ENCODE measurements at regions not wholly inside any gene's neighbourhood (a gene's known extent, or its start where the extent isn't known, plus 50 kb on each side); places are given as distances from the start of the nearest gene placed in this dataset.

DNA sequence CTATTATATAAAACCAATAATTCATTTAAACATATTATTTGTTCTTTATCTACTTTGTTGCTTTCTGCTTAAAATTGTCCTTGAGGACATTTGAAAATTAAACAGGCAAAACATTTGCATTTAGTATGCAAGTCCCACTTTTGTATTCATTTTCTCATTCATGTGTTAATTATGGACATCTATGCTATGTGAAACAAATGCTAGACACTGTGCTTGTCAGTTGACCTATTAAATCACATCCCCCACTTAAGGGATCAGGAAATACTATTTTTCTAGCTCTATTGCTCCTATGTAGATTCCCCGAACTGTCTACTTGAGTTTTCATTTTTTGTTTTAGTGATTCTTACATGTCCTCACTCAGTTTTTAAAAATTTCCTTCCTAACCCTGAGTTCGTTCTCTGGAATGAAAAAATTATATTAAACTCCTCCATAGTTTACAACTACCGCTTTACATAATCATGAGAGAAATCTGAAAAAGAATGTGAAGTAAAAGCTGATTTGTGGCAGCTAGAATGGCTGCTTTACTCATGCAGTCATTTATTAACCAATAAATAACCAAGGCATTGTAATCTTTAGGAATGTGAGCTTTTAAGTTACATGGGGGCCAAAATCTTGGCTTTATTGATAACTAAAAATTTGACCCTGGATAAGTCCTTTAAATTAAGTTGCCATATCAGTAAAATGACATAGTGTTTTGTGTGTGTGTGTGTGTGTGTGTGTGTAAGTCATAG, 188.5 kb downstream of the LIG4 start:
- H3K4me3 ChIP-seq (replicated peaks; ENCODE audit: low read depth, low read length) = no peak overlapping the region
- H3K27me3 ChIP-seq (replicated peaks; ENCODE audit: control insufficient read depth, insufficient read depth, low read length) = no peaks in the 10 kb centered on the region
- TF ChIP-seq CTCF (IDR thresholded peaks at IDR 0.05; ENCODE audit: insufficient read depth, low read length, poor library complexity, severe bottlenecking) = no peak
- DNase-seq (ENCODE audit: extremely low read depth, insufficient read length) = no peak
- H3K36me3 ChIP-seq (ENCODE audit: control insufficient read depth, insufficient read depth, low read length) = no peaks in the 10 kb centered on the region

DNA sequence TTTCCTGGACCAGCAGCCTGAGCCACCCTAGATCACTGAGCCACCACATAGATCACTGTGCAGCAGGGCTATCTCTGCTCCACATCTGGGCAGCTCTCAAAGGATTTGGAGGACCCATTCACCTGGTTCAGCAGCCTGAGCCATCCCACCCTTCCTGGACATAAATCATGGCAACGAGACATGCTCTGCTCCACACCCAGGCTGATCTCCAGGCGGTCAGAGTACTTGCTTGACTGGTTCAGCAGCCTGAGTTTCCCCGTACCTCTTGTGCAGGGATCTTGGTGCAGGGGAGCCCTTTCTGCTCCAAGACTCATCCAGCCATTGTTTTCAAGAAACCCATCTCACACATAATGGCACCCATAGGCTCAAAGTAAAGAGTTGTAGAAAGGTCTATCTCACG, 195.3 kb downstream of the LIG4 start:
- no peak for DNase-seq (ENCODE audit: extremely low read depth, insufficient read length)
- Histone ChIP-seq H3K36me3 (ENCODE audit: control insufficient read depth, insufficient read depth, low read length) (no peaks in the 10 kb centered on the region), H3K4me3 (replicated peaks; ENCODE audit: low read depth, low read length) (no peak overlapping the region), H3K27me3 (replicated peaks; ENCODE audit: control insufficient read depth, insufficient read depth, low read length) (no peaks in the 10 kb centered on the region)
- TF ChIP-seq CTCF (IDR thresholded peaks at IDR 0.05; ENCODE audit: insufficient read depth, low read length, poor library complexity, severe bottlenecking) = no peak

DNA sequence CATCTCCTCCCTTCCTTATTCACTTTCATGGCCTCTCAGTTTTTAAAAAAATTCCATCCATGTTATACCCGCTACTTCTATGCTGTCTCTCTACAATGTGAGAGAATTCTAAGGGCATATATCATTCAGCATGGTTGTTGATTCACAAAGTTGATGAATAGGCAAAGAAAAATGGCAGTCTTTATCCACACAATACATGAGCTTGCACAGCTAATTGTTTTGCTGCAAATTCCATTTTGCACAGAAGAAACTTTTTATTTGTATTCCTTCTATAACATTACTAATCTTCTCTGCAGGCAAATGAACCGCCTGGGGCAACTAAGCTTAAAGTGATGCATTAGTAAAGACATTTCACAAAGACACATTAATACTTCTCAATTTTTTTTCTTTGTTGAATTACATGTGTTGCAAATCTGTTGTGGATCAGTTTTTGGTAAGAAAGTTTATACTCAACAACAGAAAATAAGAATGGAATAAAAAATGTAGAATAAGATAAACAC, 196.9 kb downstream of the LIG4 start:
- Histone ChIP-seq H3K4me3 (replicated peaks; ENCODE audit: low read depth, low read length) (no peak overlapping the region), H3K36me3 (ENCODE audit: control insufficient read depth, insufficient read depth, low read length) (no peaks in the 10 kb centered on the region), H3K27me3 (replicated peaks; ENCODE audit: control insufficient read depth, insufficient read depth, low read length) (no peaks in the 10 kb centered on the region)
- DNase-seq (ENCODE audit: extremely low read depth, insufficient read length) = no peak
- TF ChIP-seq CTCF (IDR thresholded peaks at IDR 0.05; ENCODE audit: insufficient read depth, low read length, poor library complexity, severe bottlenecking) = no peak

GRCh38 chr13:108006619-108007018, 208.7 kb downstream of the LIG4 start:
- Histone ChIP-seq H3K27me3 (replicated peaks; ENCODE audit: control insufficient read depth, insufficient read depth, low read length) (no peaks in the 10 kb centered on the region), H3K4me3 (replicated peaks; ENCODE audit: low read depth, low read length) (no peak overlapping the region), H3K36me3 (ENCODE audit: control insufficient read depth, insufficient read depth, low read length) (no peaks in the 10 kb centered on the region)
- DNase-seq (ENCODE audit: extremely low read depth, insufficient read length) = no peak
- no peak for TF ChIP-seq CTCF (IDR thresholded peaks at IDR 0.05; ENCODE audit: insufficient read depth, low read length, poor library complexity, severe bottlenecking)

DNA sequence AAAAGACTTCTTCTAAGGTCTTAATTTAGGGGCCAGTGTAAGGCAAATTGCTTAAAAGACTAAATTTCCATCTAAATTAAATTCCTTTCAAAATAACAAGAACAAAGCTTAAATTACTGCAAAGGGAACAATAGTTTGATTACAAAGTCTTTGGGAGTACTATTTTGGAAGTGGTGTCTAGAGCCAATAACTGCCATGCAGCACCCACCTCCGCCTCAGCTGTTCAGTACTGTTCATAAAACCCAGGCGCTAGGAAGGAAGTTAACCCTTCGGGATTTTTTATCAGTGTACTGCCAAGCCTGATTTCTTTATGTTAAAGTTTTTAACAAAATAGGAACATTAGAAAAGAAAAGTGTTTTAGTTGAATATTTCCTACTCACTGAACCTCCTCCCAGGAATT, 210.1 kb downstream of the LIG4 start:
- TF ChIP-seq CTCF (IDR thresholded peaks at IDR 0.05; ENCODE audit: insufficient read depth, low read length, poor library complexity, severe bottlenecking) = no peak
- H3K4me3 ChIP-seq (replicated peaks; ENCODE audit: low read depth, low read length) = no peak overlapping the region
- H3K27me3 ChIP-seq (replicated peaks; ENCODE audit: control insufficient read depth, insufficient read depth, low read length) = no peaks in the 10 kb centered on the region
- no peak for DNase-seq (ENCODE audit: extremely low read depth, insufficient read length)
- no peaks in the 10 kb centered on the region for H3K36me3 ChIP-seq (ENCODE audit: control insufficient read depth, insufficient read depth, low read length)
